ENCODE measurements at regions not wholly inside any gene's neighbourhood (a gene's known extent, or its start where the extent isn't known, plus 50 kb on each side); places are given as distances from the start of the nearest gene placed in this dataset.

GRCh38 chr2:107334306-107334705, 448.3 kb upstream of the ST6GAL2 start:
- Histone ChIP-seq H3K4me2 (ENCODE audit: insufficient read depth, low read length) (no peak overlapping the region), H3K27ac (ENCODE audit: extremely low read depth, low read depth, low read length) (no peak overlapping the region), H4K20me1 (replicated peaks; ENCODE audit: control insufficient read depth, insufficient read depth, low read length) (no peaks in the 10 kb centered on the region), H3K9me1 (ENCODE audit: control insufficient read depth, insufficient read depth, low read length) (no peaks in the 10 kb centered on the region), H3K9ac (ENCODE audit: insufficient read depth in 1 of 2, low read depth in 2 of 2, low read length in 2 of 2) (no peak overlapping the region), H3K27me3 (ENCODE audit: control insufficient read depth in 2 of 2, insufficient read depth in 2 of 2, low read length in 2 of 2) (no peaks in the 10 kb centered on the region), H3K9me3 (replicated peaks; ENCODE audit: control insufficient read depth, insufficient read depth, low read depth, low read length) (no peaks in the 10 kb centered on the region), H3K4me3 (no peak overlapping the region), H3K36me3 (ENCODE audit: control insufficient read depth, insufficient read depth, low read length) (no peaks in the 10 kb centered on the region), H2AFZ (ENCODE audit: low read depth, low read length) (no peak overlapping the region), H3K4me1 (replicated peaks in 1 of 2; ENCODE audit: control insufficient read depth in 2 of 2, insufficient read depth in 2 of 2, low read length in 2 of 2) (no peaks in the 10 kb centered on the region), H3K79me2 (ENCODE audit: control insufficient read depth, insufficient read depth, low read length) (no peaks in the 10 kb centered on the region)
- 5% methylated on average over 2 of the region's 2 CpGs for WGBS (ENCODE audit: insufficient coverage, low coverage, missing lambda C conversion rate)
- in situ Hi-C loops (cut with MboI): no loop called here
- no peak for TF ChIP-seq ZBTB7A (IDR thresholded peaks at IDR 0.05; ENCODE audit: borderline replicate concordance, control insufficient read depth, low read depth, low read length)
- TF ChIP-seq ZNF133 (CRISPR knock-in tag; IDR thresholded peaks at IDR 0.05): no peak
- TF ChIP-seq, protein P1, sequence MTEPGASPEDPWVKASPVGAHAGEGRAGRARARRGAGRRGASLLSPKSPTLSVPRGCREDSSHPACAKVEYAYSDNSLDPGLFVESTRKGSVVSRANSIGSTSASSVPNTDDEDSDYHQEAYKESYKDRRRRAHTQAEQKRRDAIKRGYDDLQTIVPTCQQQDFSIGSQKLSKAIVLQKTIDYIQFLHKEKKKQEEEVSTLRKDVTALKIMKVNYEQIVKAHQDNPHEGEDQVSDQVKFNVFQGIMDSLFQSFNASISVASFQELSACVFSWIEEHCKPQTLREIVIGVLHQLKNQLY (CRISPR knock-in tag; conservative IDR thresholded peaks at IDR 0.05): no peak
- no peak for TF ChIP-seq NFXL1 (CRISPR knock-in tag; IDR thresholded peaks at IDR 0.05)
- TF ChIP-seq ZBTB17 (CRISPR knock-in tag; IDR thresholded peaks at IDR 0.05): no peak
- TF ChIP-seq BCOR (IDR thresholded peaks at IDR 0.05): no peak
- no peak for TF ChIP-seq SMAD4 (CRISPR knock-in tag; conservative IDR thresholded peaks at IDR 0.05)
- TF ChIP-seq BCL6 (CRISPR knock-in tag; IDR thresholded peaks at IDR 0.05): no peak
- no peak for TF ChIP-seq RBM22 (IDR thresholded peaks at IDR 0.05; ENCODE audit: low read depth, low read length, poor library complexity, severe bottlenecking)
- no peak for TF ChIP-seq MIER1 (IDR thresholded peaks at IDR 0.05; ENCODE audit: low read depth)
- TF ChIP-seq CTCF (IDR thresholded peaks at IDR 0.05 in 2 of 3, conservative IDR thresholded peaks at IDR 0.05 in 1 of 3; ENCODE audit: insufficient read depth in 2 of 3, low read depth in 1 of 3, low read length in 3 of 3): no peak
- no peak for FAIRE-seq
- no TSS peak for BruUV-seq (replicated peaks)
- no peak for DNase-seq (ENCODE audit: extremely low read depth in 1 of 4, low spot score in 3 of 4)
- POLR2A ChIA-PET: no interaction called here
- no peak for ATAC-seq
- CTCF ChIA-PET (ENCODE audit: low intra/inter-chr PET ratio): no interaction called here
- intact Hi-C loops (cut with micrococcal nuclease): no loop called here

Data from K562 (cell line).